Neural progenitor cell (in vitro differentiated cells): ENCODE measurements at regions not wholly inside any gene's neighbourhood (a gene's known extent, or its start where the extent isn't known, plus 50 kb on each side); places are given as distances from the start of the nearest gene placed in this dataset.

Experiments
- DNase-seq: peaks from one replicate; pipeline ENCODE4 v3.0.0-alpha.2; 2016; ENCODE audit warnings: low spot score
- H2AFZ ChIP-seq: fragments of 200-600 bp; sonication (generic); replicated peaks from 2 replicates; pipeline ENCODE4 v1.6.1; 2016; ENCODE audit warnings: antibody characterized with exemption
- H3F3A ChIP-seq: fragments of 200-600 bp; sonication (generic); 2 replicates; pipeline ENCODE4 v1.6.1; 2016; ENCODE audit warnings: antibody characterized with exemption, low read depth
- H3K27ac ChIP-seq: fragments of 200-600 bp; sonication (generic); 2 replicates; pipeline ENCODE4 v1.5.1; 2016; ENCODE audit warnings: mild to moderate bottlenecking
- H3K27me3 ChIP-seq: fragments of 200-600 bp; sonication (generic); 2 replicates; pipeline ENCODE4 v1.6.1; 2016; ENCODE audit warnings: mild to moderate bottlenecking, moderate library complexity
- H3K36me3 ChIP-seq: fragments of 200-600 bp; sonication (generic); 2 replicates; pipeline ENCODE4 v1.5.1; 2016
- H3K4me1 ChIP-seq: fragments of 200-600 bp; sonication (generic); 2 replicates; pipeline ENCODE4 v1.6.1; 2016; ENCODE audit warnings: mixed run types
- H3K4me2 ChIP-seq: fragments of 200-600 bp; sonication (generic); 2 replicates; pipeline ENCODE4 v1.6.1; 2016
- H3K4me3 ChIP-seq: fragments of 200-600 bp; sonication (generic); 2 replicates; pipeline ENCODE4 v1.5.1; 2016
- H3K79me2 ChIP-seq: fragments of 200-600 bp; sonication (generic); 2 replicates; pipeline ENCODE4 v1.6.1; 2016; ENCODE audit warnings: low read depth
- H3K9ac ChIP-seq: fragments of 200-600 bp; sonication (generic); 2 replicates; pipeline ENCODE4 v1.6.1; 2016
- H3K9me3 ChIP-seq: fragments of 200-600 bp; sonication (generic); 2 replicates; pipeline ENCODE4 v1.5.1; 2016; ENCODE audit warnings: low read depth
- H4K20me1 ChIP-seq: fragments of 200-600 bp; sonication (generic); 2 replicates; pipeline ENCODE4 v1.6.1; 2016; ENCODE audit warnings: low read depth
- H3K27ac Mint-ChIP-seq: 3 replicates; pipeline ENCODE4 v1.8.0; 2021; ENCODE audit warnings: mixed read lengths
- H3K27me3 Mint-ChIP-seq: 2 replicates; pipeline ENCODE4 v1.8.0; 2022; ENCODE audit warnings: low read depth, mild to moderate bottlenecking, inconsistent platforms, moderate library complexity, mixed read lengths; ENCODE audit not compliant: insufficient read depth
- H3K36me3 Mint-ChIP-seq: 3 replicates; pipeline ENCODE4 v1.8.0; 2021; ENCODE audit warnings: mixed read lengths
- H3K4me1 Mint-ChIP-seq: 3 replicates; pipeline ENCODE4 v1.8.0; 2021; ENCODE audit warnings: mixed read lengths
- H3K4me3 Mint-ChIP-seq: 3 replicates; pipeline ENCODE4 v1.8.0; 2021; ENCODE audit warnings: mild to moderate bottlenecking, moderate library complexity, mixed read lengths
- H3K9me3 Mint-ChIP-seq: 3 replicates; pipeline ENCODE4 v1.8.0; 2020; ENCODE audit warnings: mixed read lengths
- CTCF ChIP-seq: fragments of 200-600 bp; sonication (generic); IDR thresholded peaks from 2 replicates; pipeline ENCODE4 v1.5.1; 2017; ENCODE audit warnings: antibody characterized with exemption, mild to moderate bottlenecking
- EZH2 ChIP-seq: fragments of 200-600 bp; sonication (generic); IDR thresholded peaks from 2 replicates; pipeline ENCODE4 v1.6.1; 2017; ENCODE audit warnings: antibody characterized with exemption, mild to moderate bottlenecking, moderate library complexity
- EZH2phosphoT487 ChIP-seq: fragments of 200-600 bp; sonication (generic); IDR thresholded peaks from 2 replicates; pipeline ENCODE4 v1.6.1; 2017; ENCODE audit warnings: antibody characterized with exemption

GRCh38 chr2:144605231-144605840 is 85.4 kb upstream of the ZEB2 start:
- no peak for TF ChIP-seq EZH2phosphoT487
- TF ChIP-seq CTCF: no peak
- TF ChIP-seq EZH2: no peak
- no peak overlapping the region for H3K4me3 ChIP-seq
- H3K79me2 ChIP-seq: no peaks in the 10 kb centered on the region
- no peak overlapping the region for H3K4me3 Mint-ChIP-seq
- H3K9me3 Mint-ChIP-seq: peaks cover 4% of the 10 kb centered on the region
- H3K4me1 Mint-ChIP-seq: no peaks in the 10 kb centered on the region
- no peaks in the 10 kb centered on the region for H3K36me3 ChIP-seq
- H3K9me3 ChIP-seq: no peaks in the 10 kb centered on the region
- H3F3A ChIP-seq: no peaks in the 10 kb centered on the region
- peaks cover 2% of the 10 kb centered on the region for H3K27me3 Mint-ChIP-seq
- no peak for DNase-seq
- H3K4me1 ChIP-seq: no peaks in the 10 kb centered on the region
- no peak overlapping the region for H3K27ac Mint-ChIP-seq
- H2AFZ ChIP-seq: no peak overlapping the region
- no peak overlapping the region for H3K27ac ChIP-seq
- no peak overlapping the region for H3K9ac ChIP-seq
- no peaks in the 10 kb centered on the region for H3K36me3 Mint-ChIP-seq
- no peak overlapping the region for H3K4me2 ChIP-seq
- H3K27me3 ChIP-seq: no peaks in the 10 kb centered on the region
- no peaks in the 10 kb centered on the region for H4K20me1 ChIP-seq

GRCh38 chr2:144603334-144603733 is 83.4 kb upstream of the ZEB2 start:
- no peaks in the 10 kb centered on the region for H3F3A ChIP-seq
- H3K9me3 Mint-ChIP-seq: peaks cover 6% of the 10 kb centered on the region
- DNase-seq: no peak
- H3K27ac ChIP-seq: no peak overlapping the region
- H3K4me3 Mint-ChIP-seq: no peak overlapping the region
- H3K27ac Mint-ChIP-seq: no peak overlapping the region
- H3K36me3 Mint-ChIP-seq: peaks cover 4% of the 10 kb centered on the region
- H3K4me2 ChIP-seq: no peak overlapping the region
- peaks cover 2% of the 10 kb centered on the region for H3K27me3 Mint-ChIP-seq
- no peaks in the 10 kb centered on the region for H3K27me3 ChIP-seq
- no peaks in the 10 kb centered on the region for H3K4me1 Mint-ChIP-seq
- H3K79me2 ChIP-seq: no peaks in the 10 kb centered on the region
- no peak overlapping the region for H3K9ac ChIP-seq
- H2AFZ ChIP-seq: no peak overlapping the region
- no peaks in the 10 kb centered on the region for H3K36me3 ChIP-seq
- no peaks in the 10 kb centered on the region for H3K9me3 ChIP-seq
- H3K4me3 ChIP-seq: no peak overlapping the region
- H3K4me1 ChIP-seq: no peaks in the 10 kb centered on the region
- H4K20me1 ChIP-seq: no peaks in the 10 kb centered on the region
- TF ChIP-seq EZH2: no peak
- TF ChIP-seq EZH2phosphoT487: no peak
- no peak for TF ChIP-seq CTCF

GRCh38 chr2:144598906-144599305 is 79.0 kb upstream of the ZEB2 start:
- H3K27ac ChIP-seq: no peak overlapping the region
- H3K36me3 ChIP-seq: no peaks in the 10 kb centered on the region
- H3F3A ChIP-seq: peaks cover 8% of the 10 kb centered on the region
- Mint-ChIP-seq H3K9me3 (peaks cover 10% of the 10 kb centered on the region), H3K36me3 (peaks cover 4% of the 10 kb centered on the region), H3K4me3 (no peak overlapping the region), H3K27ac (no peak overlapping the region), H3K27me3 (peaks cover 2% of the 10 kb centered on the region), H3K4me1 (peaks cover 33% of the 10 kb centered on the region)
- H3K9ac ChIP-seq: no peak overlapping the region
- no peaks in the 10 kb centered on the region for H3K27me3 ChIP-seq
- H4K20me1 ChIP-seq: no peaks in the 10 kb centered on the region
- H3K4me1 ChIP-seq: peaks cover 28% of the 10 kb centered on the region
- TF ChIP-seq EZH2phosphoT487 (no peak), CTCF (no peak), EZH2 (no peak)
- DNase-seq: no peak
- no peaks in the 10 kb centered on the region for H3K9me3 ChIP-seq
- no peak overlapping the region for H3K4me2 ChIP-seq
- H3K4me3 ChIP-seq: no peak overlapping the region
- H2AFZ ChIP-seq: no peak overlapping the region
- no peaks in the 10 kb centered on the region for H3K79me2 ChIP-seq
